MM.1S (cell line): ENCODE measurements at regions not wholly inside any gene's neighbourhood (a gene's known extent, or its start where the extent isn't known, plus 50 kb on each side); places are given as distances from the start of the nearest gene placed in this dataset.

ENCODE experiments used
- DNase-seq: peaks from one replicate; pipeline ENCODE4 v3.0.0-alpha.2; 2015
- H2AFZ ChIP-seq: fragments of 300-600 bp; sonication (generic); 2 replicates; pipeline ENCODE4 v1.6.0; 2016; ENCODE audit warnings: antibody characterized with exemption, low read length
- H3F3A ChIP-seq: fragments of 300-600 bp; sonication (generic); 2 replicates; pipeline ENCODE4 v1.6.1; 2016; ENCODE audit warnings: mild to moderate bottlenecking, antibody characterized with exemption, low read length, moderate library complexity, mixed read lengths; ENCODE audit not compliant: insufficient read depth
- H3K27ac ChIP-seq: fragments of 300-600 bp; sonication (generic); 2 replicates; pipeline ENCODE4 v1.5.1; 2016; ENCODE audit warnings: mild to moderate bottlenecking, low read length
- H3K27me3 ChIP-seq: fragments of 300-600 bp; sonication (generic); replicated peaks from 2 replicates; pipeline ENCODE4 v1.6.0; 2016; ENCODE audit warnings: low read length; ENCODE audit not compliant: insufficient read depth
- H3K36me3 ChIP-seq: fragments of 300-600 bp; sonication (generic); replicated peaks from 2 replicates; pipeline ENCODE4 v1.6.1; 2016; ENCODE audit warnings: mild to moderate bottlenecking, low read length, mixed read lengths; ENCODE audit not compliant: insufficient read depth
- H3K4me1 ChIP-seq: fragments of 300-600 bp; sonication (generic); 2 replicates; pipeline ENCODE4 v1.6.1; 2016; ENCODE audit warnings: low read length, mixed read lengths
- H3K4me2 ChIP-seq: fragments of 300-600 bp; sonication (generic); 2 replicates; pipeline ENCODE4 v1.6.0; 2016; ENCODE audit warnings: low read depth, low read length
- H3K4me3 ChIP-seq: fragments of 300-600 bp; sonication (generic); 2 replicates; pipeline ENCODE4 v1.5.1; 2016; ENCODE audit warnings: low read length, mixed read lengths
- H3K79me2 ChIP-seq: fragments of 300-600 bp; sonication (generic); 2 replicates; pipeline ENCODE4 v1.6.1; 2016; ENCODE audit warnings: mixed run types, low read length, mixed read lengths
- H3K9ac ChIP-seq: fragments of 300-600 bp; sonication (generic); 2 replicates; pipeline ENCODE4 v1.6.1; 2016; ENCODE audit warnings: low read length, mixed read lengths
- H3K9me2 ChIP-seq: fragments of 300-600 bp; sonication (generic); replicated peaks from 2 replicates; pipeline ENCODE4 v1.6.1; 2016; ENCODE audit warnings: mild to moderate bottlenecking, low read length, mixed read lengths; ENCODE audit not compliant: insufficient read depth
- H3K9me3 ChIP-seq: fragments of 300-600 bp; sonication (generic); replicated peaks from 2 replicates; pipeline ENCODE4 v1.6.1; 2016; ENCODE audit warnings: mild to moderate bottlenecking, low read length, mixed read lengths; ENCODE audit not compliant: insufficient read depth
- H4K20me1 ChIP-seq: fragments of 300-600 bp; sonication (generic); 2 replicates; pipeline ENCODE4 v1.6.1; 2016; ENCODE audit warnings: mild to moderate bottlenecking, low read length, moderate library complexity, mixed read lengths; ENCODE audit not compliant: insufficient read depth
- EZH2 ChIP-seq: fragments of 300-600 bp; sonication (generic); optimal IDR thresholded peaks from 2 replicates; pipeline ENCODE3; 2017; ENCODE audit warnings: low read depth, mild to moderate bottlenecking, antibody characterized with exemption, low read length, mixed read lengths
- EZH2phosphoT487 ChIP-seq: fragments of 300-600 bp; sonication (generic); IDR thresholded peaks from 2 replicates; pipeline ENCODE4 v1.6.1; 2018; ENCODE audit warnings: antibody characterized with exemption, low read length
- TF ChIP-seq, protein P1 (sequence below): fragments of 300-600 bp; sonication (generic); IDR thresholded peaks from 2 replicates; pipeline ENCODE4 v1.5.1; 2016; ENCODE audit warnings: antibody characterized with exemption, low read length, mixed read lengths

DNA sequence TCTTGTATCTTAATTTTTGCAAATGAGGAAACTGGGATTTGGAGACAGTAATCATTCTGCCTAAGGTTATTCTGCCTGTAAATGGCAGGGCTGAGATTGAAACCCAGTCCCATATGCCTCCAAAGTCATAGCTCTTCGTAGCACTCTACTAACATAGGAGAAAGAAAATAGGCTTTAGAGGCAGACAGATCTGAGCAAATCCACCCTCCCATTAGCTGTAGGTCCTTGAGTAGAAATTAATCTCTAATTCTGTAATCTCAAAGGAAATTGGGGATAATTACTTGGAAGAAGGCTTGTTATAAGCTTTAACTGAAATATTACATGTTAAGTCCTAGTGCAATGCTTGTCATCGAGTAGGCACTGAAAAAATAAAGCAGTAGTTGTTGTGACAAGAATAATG is 252.1 kb upstream of the PEX5L start:
- DNase-seq = no peak
- Histone ChIP-seq H3K27me3 (no peaks in the 10 kb centered on the region), H3K36me3 (no peaks in the 10 kb centered on the region), H2AFZ (no peak overlapping the region), H3K9me3 (no peaks in the 10 kb centered on the region), H4K20me1 (no peaks in the 10 kb centered on the region), H3K4me3 (no peak overlapping the region), H3K79me2 (no peaks in the 10 kb centered on the region), H3K4me1 (no peaks in the 10 kb centered on the region), H3F3A (no peaks in the 10 kb centered on the region), H3K4me2 (no peak overlapping the region), H3K27ac (no peak overlapping the region), H3K9ac (no peak overlapping the region), H3K9me2 (no peaks in the 10 kb centered on the region)
- no peak for TF ChIP-seq EZH2
- TF ChIP-seq, protein P1, sequence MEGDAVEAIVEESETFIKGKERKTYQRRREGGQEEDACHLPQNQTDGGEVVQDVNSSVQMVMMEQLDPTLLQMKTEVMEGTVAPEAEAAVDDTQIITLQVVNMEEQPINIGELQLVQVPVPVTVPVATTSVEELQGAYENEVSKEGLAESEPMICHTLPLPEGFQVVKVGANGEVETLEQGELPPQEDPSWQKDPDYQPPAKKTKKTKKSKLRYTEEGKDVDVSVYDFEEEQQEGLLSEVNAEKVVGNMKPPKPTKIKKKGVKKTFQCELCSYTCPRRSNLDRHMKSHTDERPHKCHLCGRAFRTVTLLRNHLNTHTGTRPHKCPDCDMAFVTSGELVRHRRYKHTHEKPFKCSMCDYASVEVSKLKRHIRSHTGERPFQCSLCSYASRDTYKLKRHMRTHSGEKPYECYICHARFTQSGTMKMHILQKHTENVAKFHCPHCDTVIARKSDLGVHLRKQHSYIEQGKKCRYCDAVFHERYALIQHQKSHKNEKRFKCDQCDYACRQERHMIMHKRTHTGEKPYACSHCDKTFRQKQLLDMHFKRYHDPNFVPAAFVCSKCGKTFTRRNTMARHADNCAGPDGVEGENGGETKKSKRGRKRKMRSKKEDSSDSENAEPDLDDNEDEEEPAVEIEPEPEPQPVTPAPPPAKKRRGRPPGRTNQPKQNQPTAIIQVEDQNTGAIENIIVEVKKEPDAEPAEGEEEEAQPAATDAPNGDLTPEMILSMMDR = no peak
- TF ChIP-seq EZH2phosphoT487 = no peak

DNA sequence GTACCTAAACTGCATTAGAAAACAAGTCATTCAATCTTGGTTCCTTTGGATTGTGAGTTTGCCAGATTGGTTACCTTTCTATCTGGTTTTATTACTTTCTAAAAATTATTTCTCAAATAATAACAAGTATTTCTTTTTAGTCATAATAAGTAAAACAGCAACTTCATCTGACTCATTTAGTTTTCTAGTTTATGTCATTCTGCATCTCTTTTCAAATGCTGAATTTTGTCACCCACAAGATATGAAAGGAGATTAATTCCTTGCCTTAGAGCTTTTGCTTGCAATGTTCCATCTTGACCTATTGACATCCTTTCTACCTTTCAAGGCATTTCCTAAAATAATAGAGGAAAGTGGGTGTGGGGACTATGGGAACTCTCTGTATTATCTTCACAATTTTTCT is 253.6 kb upstream of the PEX5L start:
- H4K20me1 ChIP-seq = no peaks in the 10 kb centered on the region
- no peaks in the 10 kb centered on the region for H3K9me2 ChIP-seq
- TF ChIP-seq EZH2phosphoT487 (no peak), EZH2 (no peak)
- TF ChIP-seq, protein P1 = no peak
- H3K27me3 ChIP-seq = no peaks in the 10 kb centered on the region
- no peak overlapping the region for H3K4me2 ChIP-seq
- H3K27ac ChIP-seq = no peak overlapping the region
- H3F3A ChIP-seq = no peaks in the 10 kb centered on the region
- no peak overlapping the region for H3K9ac ChIP-seq
- no peaks in the 10 kb centered on the region for H3K36me3 ChIP-seq
- no peak overlapping the region for H3K4me3 ChIP-seq
- H3K79me2 ChIP-seq = no peaks in the 10 kb centered on the region
- H2AFZ ChIP-seq = no peak overlapping the region
- H3K9me3 ChIP-seq = no peaks in the 10 kb centered on the region
- no peaks in the 10 kb centered on the region for H3K4me1 ChIP-seq
- no peak for DNase-seq

DNA sequence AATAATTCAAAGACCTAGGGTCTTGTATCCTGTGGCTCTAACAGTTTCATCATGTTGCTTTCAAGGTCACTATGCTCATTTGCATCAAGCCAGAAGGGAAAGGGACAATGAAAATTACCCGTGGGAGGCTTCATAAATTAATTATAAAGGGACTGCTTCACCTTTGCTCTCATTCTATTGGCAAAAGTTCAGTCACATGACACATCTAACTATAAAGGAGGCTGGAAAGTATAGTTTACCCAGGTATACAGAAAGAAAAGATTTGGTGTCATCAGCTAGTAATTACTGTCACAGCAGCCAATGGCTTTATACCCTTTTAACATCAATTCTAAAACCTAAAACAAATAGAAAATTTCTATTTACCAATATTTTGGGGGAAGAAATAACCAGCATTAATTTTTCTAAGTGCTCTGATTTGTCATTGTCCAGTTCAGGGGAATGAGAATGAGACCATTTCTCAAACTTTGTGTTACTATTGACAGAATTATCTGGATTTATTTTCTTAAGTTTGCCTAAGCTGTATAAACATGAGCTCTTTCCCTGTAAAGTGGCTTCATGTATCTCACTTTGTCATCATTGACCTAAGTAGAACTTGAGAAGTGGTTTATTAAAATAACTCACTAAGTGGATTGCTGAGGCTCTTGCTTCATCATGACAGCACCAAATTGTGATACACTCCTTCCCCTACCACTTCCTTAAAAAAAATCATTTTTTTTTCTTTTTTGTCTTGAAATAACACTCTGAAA is 257.7 kb upstream of the PEX5L start:
- Histone ChIP-seq H4K20me1 (no peaks in the 10 kb centered on the region), H3K79me2 (no peaks in the 10 kb centered on the region), H3K36me3 (no peaks in the 10 kb centered on the region), H3K9ac (no peak overlapping the region), H3K9me2 (no peaks in the 10 kb centered on the region), H3K9me3 (no peaks in the 10 kb centered on the region), H3K4me2 (no peak overlapping the region), H3K4me3 (no peak overlapping the region), H3K27me3 (no peaks in the 10 kb centered on the region), H3K4me1 (no peaks in the 10 kb centered on the region), H3K27ac (no peak overlapping the region), H2AFZ (no peak overlapping the region), H3F3A (no peaks in the 10 kb centered on the region)
- DNase-seq = no peak
- TF ChIP-seq EZH2 (no peak), EZH2phosphoT487 (no peak)
- TF ChIP-seq, protein P1 = no peak
